AG04450 (cell line): ENCODE measurements at regions not wholly inside any gene's neighbourhood (a gene's known extent, or its start where the extent isn't known, plus 50 kb on each side); places are given as distances from the start of the nearest gene placed in this dataset.

Experiments used
- CTCF ChIA-PET: fragments of 300-600, 350-600 bp; formaldehyde crosslinking; extraction: SDS; loops from one replicate; lab custom pipeline; 2022; ENCODE audit warnings: antibody characterized with exemption, inconsistent platforms; lab: Charles Lee
- POLR2A ChIA-PET: fragments of 350-600 bp; formaldehyde crosslinking; extraction: SDS; loops from one replicate; lab custom pipeline; 2021; ENCODE audit warnings: antibody characterized with exemption, inconsistent platforms; lab: Yijun Ruan, JAX
- DNase-seq: peaks from one replicate; pipeline ENCODE4 v3.0.0-alpha.2; 2011; ENCODE audit warnings: low read depth, low spot score
- H3K27ac ChIP-seq: one replicate; pipeline ENCODE4 v1.5.1; 2012; ENCODE audit warnings: low read depth, low read length, control low read depth
- H3K27me3 ChIP-seq: one replicate; pipeline ENCODE4 v1.6.0; 2012; ENCODE audit warnings: low read length; ENCODE audit not compliant: control insufficient read depth, insufficient read depth
- H3K4me3 ChIP-seq: 2 replicates; pipeline ENCODE4 v1.5.1; 2011; ENCODE audit warnings: mild to moderate bottlenecking, low read depth, low read length, control low read depth
- H3K9me3 ChIP-seq: 2 replicates; pipeline ENCODE4 v1.5.1; 2012; ENCODE audit warnings: low read length; ENCODE audit not compliant: control insufficient read depth, insufficient read depth
- TF ChIP-seq, protein P1 (sequence below): IDR thresholded peaks from 2 replicates; pipeline ENCODE4 v1.5.1; 2011; ENCODE audit warnings: low read depth, low read length, control low read depth, inconsistent platforms

DNA sequence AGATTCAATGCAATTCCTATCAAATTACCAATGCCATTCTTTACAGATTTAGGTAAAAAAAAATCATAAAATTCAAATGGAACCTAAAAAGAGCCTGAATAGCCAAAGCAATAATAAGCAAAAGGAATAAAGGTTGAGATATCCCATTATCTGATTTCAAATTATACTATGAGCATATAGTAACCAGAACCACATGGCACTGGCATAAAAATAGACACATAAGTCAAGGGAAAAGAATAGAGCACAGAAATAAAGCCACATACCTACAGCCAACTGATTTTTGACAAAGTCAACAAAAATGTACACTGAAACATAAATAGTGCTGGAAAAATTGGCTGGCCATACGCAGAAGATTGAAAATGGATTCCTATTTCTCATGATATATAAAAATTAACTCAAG is 853.7 kb downstream of the FAT4 start:
- Histone ChIP-seq H3K27me3 (no peaks in the 10 kb centered on the region), H3K4me3 (no peak overlapping the region), H3K27ac (no peak overlapping the region), H3K9me3 (no peaks in the 10 kb centered on the region)
- TF ChIP-seq, protein P1, sequence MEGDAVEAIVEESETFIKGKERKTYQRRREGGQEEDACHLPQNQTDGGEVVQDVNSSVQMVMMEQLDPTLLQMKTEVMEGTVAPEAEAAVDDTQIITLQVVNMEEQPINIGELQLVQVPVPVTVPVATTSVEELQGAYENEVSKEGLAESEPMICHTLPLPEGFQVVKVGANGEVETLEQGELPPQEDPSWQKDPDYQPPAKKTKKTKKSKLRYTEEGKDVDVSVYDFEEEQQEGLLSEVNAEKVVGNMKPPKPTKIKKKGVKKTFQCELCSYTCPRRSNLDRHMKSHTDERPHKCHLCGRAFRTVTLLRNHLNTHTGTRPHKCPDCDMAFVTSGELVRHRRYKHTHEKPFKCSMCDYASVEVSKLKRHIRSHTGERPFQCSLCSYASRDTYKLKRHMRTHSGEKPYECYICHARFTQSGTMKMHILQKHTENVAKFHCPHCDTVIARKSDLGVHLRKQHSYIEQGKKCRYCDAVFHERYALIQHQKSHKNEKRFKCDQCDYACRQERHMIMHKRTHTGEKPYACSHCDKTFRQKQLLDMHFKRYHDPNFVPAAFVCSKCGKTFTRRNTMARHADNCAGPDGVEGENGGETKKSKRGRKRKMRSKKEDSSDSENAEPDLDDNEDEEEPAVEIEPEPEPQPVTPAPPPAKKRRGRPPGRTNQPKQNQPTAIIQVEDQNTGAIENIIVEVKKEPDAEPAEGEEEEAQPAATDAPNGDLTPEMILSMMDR = no peak
- CTCF ChIA-PET = no interaction called here
- POLR2A ChIA-PET = no interaction called here
- no peak for DNase-seq

DNA sequence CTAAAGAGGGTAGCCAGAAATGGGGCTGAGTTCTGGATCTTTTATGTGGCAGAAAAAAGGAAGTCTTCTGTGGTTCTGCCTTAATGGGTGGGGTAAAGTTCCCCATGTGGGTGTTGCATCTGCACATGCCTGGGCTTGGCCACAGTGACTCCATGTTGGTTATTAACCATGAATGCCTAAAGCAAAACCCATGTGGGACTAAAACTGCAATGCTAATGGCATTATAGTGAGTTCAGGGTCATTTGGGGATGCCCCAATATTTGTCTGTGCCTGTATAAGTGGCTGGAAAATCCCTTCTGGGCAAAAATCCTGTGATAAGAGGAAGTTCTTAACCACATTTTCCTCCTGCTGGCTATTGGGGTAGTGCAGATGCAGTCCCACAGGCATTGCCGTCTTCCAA is 857.4 kb downstream of the FAT4 start:
- Histone ChIP-seq H3K27me3 (no peaks in the 10 kb centered on the region), H3K9me3 (no peaks in the 10 kb centered on the region), H3K27ac (no peak overlapping the region), H3K4me3 (no peak overlapping the region)
- ChIA-PET POLR2A (no interaction called here), CTCF (no interaction called here)
- no peak for DNase-seq
- TF ChIP-seq, protein P1 = no peak

DNA sequence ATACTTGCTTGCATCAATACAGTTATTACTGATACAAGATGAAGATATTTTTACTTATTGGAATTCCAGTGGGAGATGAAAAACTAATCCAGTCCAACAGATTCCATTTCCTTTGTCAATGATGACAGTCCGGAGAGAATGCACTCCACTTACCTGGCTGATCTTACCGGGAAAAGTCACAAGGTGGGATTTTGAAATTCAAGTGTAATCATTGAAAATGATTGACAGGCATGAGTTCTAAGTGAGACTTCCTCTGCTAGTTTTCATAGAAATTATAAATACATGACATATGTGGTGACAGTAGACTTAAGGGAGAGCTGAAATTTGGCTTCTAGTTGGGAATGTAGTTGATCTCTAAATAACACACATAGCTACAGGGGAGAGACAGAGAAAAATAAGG is 859.9 kb downstream of the FAT4 start:
- no peak overlapping the region for H3K27ac ChIP-seq
- no peaks in the 10 kb centered on the region for H3K27me3 ChIP-seq
- TF ChIP-seq, protein P1 = no peak
- DNase-seq = no peak
- H3K9me3 ChIP-seq = no peaks in the 10 kb centered on the region
- ChIA-PET CTCF (no interaction called here), POLR2A (no interaction called here)
- H3K4me3 ChIP-seq = no peak overlapping the region

DNA sequence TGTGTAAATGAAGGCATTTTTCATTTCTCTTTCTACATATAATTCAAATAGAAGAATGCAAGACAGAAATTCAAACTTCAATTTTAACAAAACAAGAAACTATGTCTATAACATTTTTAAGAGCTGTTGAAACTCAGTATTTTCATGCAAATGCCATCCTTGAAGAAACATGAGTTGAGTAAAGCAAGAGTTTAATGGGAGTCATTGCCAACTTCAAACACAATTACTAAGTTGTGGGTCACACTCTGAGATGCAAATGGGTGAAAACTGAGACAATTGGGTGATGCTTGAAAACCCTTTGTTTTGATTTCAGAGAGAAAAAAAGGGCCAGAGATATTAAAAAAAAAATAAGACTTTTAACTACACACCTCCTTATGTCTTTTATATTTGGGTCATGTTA is 865.9 kb downstream of the FAT4 start:
- POLR2A ChIA-PET = interaction anchor here (0.7 kb wide), 1 partner anchor 668 kb away, joined by 3 read pairs; no protein-coding TSS in a partner anchor
- DNase-seq = no peak
- no peaks in the 10 kb centered on the region for H3K27me3 ChIP-seq
- TF ChIP-seq, protein P1 = no peak
- CTCF ChIA-PET = no interaction called here
- no peak overlapping the region for H3K4me3 ChIP-seq
- no peak overlapping the region for H3K27ac ChIP-seq
- no peaks in the 10 kb centered on the region for H3K9me3 ChIP-seq

DNA sequence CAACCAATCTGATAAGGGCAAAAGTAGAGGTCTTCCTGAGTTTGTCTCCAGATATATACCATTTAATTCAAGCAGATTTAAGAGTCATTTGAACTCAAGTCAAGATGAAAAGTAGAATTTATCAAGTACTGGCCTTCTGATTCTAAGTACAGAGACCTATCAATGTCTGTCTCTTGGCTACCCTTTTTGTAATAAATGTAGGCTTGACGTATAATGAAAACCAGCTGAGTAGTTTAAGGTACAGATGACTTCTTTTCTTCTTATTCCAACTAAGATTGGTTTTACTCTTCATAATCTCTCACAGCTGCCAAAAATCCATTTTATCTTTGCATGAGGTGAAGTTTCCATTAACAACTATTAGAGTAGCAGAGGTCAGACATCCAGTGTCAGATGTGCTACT is 867.6 kb downstream of the FAT4 start:
- no peak overlapping the region for H3K27ac ChIP-seq
- no peaks in the 10 kb centered on the region for H3K27me3 ChIP-seq
- H3K9me3 ChIP-seq = no peaks in the 10 kb centered on the region
- DNase-seq = no peak
- CTCF ChIA-PET = interaction anchor here (0.6 to 1.1 kb wide), 2 partner anchors 41 to 866 kb away, joined by 3 to 6 read pairs; no protein-coding TSS in a partner anchor
- POLR2A ChIA-PET = no interaction called here
- TF ChIP-seq, protein P1 = no peak
- H3K4me3 ChIP-seq = no peak overlapping the region
